GM04504 (cell line): ENCODE measurements at regions not wholly inside any gene's neighbourhood (a gene's known extent, or its start where the extent isn't known, plus 50 kb on each side); places are given as distances from the start of the nearest gene placed in this dataset.

Experiments
- DNase-seq: peaks from one replicate; pipeline ENCODE4 v3.0.0-alpha.2; 2012; ENCODE audit warnings: low read depth

DNA sequence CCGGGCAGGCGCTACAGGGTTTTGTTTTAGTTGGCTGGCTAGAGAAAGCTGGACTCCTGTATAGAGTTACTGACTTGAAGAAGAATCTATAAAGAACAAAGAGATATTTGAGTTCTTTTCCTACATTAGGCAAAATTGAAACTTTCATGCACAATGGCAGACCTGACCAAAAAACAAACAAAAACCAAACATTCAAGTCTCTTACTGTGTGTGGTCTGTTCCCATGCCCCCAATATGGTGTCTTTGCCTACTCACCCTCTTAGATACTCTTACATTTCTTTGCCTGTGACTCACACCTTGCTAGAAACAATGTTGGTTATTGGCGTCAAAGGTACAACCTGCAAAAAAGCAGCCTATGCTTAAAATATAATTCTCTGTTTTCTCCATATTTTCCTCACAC, 109.5 kb upstream of the TMC3 start:
- DNase-seq: no peak

DNA sequence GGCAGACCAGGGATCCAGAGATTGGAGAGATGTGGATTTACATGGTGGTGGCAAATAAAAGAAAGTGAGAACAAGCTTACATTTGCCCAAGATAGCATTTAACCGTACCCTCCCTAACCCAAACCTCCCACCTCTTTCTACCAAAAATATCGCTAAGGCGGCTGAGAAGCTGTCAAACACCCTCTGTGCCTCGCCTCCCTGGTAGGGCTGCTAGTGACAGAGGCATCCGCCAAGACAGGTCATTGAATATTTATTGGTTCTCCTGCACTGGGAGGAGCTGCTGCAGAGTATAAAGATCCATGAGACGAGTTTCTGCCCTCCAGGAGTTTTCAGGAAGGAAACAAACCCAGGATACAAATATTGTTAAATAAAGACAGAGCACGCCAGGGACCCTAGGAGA, 107.3 kb upstream of the TMC3 start:
- no peak for DNase-seq

DNA sequence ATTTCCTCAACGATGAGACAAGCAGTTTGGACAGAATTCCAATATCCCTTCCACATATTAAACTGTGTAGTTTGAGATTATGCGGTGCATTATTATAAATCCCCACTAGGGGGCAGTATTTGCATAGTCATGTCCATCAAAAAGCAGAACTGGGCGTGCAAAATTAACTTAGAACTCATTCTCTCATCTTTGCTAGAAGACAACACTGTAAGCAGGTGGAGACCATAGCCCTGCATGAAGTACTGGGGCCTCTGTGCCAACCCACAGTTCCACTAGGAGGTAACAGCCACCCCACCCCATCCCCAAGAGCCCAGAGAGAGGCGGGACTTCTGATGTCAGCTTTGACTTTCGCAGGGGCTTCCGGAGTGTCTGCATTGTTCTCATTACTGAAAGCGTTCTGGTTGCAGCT, 106.6 kb upstream of the TMC3 start:
- DNase-seq: peak; percentile 26

DNA sequence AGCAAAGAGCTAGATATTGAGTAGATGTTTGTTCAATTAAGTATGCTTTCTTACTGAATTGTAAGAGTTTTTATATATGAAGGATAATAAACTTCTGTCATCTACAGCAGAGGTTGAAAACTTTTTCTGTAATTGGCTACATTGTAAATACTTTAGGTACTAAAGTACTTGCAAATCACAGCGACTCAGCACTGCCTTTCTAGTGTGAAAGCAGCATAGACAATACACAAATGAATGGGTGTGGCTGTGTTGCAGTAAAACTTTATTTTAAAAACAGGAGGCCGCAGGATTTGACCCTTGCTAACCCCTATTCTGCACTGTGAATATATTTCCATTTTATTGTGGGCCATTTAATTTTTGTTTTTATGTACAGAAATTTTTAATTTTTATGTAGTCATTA, 104.3 kb upstream of the TMC3 start:
- no peak for DNase-seq

DNA sequence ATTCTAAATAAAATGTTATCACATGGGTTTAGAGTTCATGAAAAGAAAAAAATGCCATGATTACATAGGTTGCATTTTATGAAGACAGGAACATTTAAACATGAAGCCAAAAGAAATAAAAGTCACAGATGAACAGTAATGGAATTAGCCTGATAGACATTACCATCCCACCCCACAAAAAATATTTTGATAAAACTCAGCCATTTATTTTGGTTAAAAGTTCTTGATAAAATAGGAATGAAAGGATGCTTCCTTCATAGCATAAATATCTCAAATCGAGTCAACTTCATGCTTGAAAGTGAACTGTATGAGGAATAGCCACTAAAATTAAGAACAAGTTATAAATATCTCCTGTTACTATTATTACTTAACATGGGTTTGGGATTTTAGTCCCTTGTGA, 101.9 kb upstream of the TMC3 start:
- DNase-seq: no peak

DNA sequence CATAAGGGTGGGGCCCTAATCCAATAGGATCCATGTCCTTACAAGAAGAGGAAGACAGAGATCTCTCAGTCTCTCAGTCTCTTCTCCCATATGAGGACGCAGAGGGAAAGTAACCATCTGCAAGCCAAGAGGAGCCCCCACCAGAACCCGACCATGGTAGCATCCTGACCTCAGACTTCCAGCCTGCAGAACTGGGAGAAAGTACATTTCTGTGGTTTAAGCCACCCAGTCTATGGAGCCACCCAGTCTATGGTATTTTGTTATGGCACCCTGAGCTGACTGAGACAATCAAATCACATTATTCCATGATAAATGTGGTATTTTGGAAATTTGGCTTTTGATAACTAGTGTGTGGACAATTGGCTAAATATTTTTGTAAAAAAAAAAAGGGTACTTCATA, 101.5 kb upstream of the TMC3 start:
- DNase-seq: no peak

DNA sequence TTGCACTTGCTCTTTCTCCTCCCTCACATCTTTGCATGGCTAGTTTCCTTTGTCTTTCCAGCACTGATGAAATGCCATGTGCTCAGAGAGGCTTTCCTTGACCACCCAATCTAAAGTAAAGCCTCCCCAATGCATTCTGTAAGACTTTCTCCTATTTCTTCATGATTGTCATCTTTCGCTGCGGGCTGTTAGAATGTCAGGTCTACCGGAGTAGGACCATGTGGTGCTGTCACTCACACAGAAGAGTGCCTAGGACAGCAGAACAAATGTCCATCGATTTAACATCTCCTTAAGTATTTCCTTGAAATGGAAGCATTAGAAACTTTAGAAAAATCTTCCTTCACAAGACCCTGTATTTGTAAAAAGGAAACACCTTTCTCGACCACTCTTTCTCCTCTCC, 99.9 kb upstream of the TMC3 start:
- DNase-seq: no peak

DNA sequence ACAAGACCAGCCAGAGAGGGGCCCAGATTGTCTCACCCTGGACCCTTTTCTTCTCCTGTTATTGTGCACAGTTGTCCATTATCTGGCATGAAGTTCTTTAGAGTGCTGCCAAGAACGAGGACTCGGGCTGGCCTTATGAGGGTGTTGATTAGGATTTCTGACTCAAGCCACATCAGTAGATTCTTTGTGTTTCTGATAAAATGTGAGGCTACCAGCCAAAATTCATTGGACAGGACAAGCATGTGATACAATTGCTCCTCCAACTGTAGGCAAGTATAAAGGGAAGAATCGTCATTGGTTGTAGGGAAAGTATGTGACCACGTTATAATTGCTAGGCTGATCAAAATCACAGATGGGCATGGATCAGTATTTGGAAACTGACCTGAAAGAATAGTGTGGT, 99.2 kb upstream of the TMC3 start:
- no peak for DNase-seq

DNA sequence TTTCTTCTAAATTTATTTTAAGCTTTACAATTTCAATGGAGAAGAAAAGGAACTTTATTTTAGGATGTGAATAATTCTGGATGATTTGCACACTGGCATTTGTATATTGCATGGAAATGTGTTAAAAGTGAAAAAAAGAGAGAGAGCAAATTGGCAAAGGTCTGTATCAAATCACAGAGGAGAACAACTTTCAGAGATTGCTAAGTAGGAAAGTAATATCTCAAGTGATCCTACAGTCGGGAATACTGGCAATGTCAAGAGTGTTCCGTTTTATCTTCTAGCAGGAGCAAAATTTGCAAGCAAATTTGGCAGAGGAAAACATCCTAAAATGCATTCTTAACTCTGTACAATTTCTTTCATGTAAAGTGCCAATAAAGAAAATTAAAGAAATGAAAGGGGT, 97.1 kb upstream of the TMC3 start:
- DNase-seq: no peak

DNA sequence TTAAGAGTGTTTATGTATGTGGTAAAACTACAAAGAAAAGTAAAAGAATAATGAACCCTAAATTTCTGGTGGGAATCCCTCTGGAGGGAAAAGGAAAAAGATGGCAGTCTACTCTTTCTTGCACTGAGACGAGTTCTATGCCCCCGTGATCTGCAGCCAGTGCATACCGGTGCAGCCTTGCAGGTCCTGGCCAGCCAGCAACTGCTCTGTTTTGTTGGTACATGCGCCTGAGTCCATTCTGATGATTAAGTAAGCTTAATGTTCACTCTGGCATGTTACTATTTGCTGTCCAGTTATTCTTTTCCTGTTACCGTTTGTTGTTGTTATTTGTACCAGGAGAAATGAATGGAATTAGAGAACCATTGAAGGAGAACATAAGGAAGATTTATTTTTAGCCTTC, 95.1 kb upstream of the TMC3 start:
- DNase-seq: no peak

DNA sequence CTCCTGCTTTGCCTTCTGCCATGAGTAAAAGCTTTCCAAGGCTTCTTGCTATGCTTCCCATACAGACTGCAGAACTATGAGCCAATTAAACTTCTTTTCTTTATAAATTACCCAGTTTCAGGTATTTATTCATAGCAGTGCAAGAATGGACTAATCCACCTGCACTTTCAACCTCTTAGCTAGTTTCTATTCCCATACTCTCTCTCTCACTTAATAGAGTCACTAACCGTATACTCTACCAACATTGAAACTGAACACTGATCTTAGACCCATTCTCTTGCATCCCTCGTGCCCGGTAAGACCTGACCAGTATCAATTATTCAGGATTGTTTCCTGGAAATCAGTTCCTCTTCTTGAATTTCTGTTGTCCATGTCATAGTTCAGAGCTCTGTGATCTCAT, 92.7 kb upstream of the TMC3 start:
- no peak for DNase-seq

DNA sequence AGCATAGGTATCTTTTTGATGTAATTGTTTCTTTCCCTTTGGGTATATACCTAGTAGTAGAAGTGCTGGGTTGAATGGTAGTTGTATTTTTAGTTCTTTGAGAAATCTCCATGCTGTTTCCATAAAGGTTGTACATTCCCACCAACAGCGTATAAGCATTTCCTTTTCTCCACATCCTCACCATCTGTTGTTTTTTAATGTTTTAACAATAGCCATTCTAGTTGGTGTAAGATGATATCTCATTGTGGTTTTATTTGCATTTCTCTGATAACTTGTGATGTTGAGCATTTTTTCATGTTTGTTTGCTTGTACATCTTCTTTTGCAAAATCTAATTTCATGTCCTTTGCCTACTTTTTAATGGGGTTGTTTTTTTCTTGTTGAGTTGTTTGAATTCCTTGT, 80.0 kb upstream of the TMC3 start:
- DNase-seq: no peak

DNA sequence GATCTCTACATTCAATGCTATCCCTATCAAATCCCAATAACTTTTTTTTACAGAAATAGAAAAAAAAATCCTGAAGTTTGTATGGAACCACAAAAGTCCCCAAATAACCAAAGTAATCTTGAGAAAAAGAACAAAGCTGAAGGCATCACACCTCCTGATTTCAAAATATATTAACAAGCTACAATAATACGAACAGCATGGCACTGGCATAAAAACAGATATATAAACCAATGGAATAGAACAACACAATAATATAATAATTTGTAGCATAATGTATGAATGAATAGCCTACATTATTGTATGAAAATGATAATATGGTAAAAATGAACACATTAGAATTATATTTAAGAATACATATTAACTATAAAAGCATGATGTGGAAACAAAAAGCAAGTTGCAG, 76.7 kb upstream of the TMC3 start:
- no peak for DNase-seq

DNA sequence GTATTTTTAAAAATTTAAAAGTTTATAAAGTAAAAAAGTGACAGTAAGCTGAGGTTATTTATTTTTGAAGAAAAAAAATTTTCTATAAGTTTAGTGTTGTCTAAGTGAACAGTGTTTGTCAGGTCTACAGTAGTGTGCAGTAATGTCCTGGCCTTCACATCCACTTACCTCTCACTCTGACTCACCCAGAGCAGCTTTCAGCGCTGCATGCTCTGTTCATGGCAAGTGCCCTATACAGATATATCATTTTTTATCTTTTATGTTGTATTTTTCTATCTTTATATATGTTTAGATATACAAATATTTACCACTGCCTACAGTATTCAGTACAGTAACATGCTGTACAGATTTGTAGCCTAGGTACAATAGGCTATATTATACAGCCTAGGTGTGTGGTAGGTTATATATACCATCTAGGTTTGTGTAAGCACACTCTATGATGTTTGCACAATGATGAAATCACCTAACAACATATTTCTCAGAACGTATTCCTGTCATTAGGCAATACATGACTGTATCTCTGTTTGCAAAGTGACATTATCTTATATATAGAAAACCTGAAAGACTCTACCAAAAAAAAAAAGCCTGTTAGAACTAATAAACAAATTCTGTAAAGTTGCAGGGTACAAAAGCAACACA, 75.9 kb upstream of the TMC3 start:
- no peak for DNase-seq

DNA sequence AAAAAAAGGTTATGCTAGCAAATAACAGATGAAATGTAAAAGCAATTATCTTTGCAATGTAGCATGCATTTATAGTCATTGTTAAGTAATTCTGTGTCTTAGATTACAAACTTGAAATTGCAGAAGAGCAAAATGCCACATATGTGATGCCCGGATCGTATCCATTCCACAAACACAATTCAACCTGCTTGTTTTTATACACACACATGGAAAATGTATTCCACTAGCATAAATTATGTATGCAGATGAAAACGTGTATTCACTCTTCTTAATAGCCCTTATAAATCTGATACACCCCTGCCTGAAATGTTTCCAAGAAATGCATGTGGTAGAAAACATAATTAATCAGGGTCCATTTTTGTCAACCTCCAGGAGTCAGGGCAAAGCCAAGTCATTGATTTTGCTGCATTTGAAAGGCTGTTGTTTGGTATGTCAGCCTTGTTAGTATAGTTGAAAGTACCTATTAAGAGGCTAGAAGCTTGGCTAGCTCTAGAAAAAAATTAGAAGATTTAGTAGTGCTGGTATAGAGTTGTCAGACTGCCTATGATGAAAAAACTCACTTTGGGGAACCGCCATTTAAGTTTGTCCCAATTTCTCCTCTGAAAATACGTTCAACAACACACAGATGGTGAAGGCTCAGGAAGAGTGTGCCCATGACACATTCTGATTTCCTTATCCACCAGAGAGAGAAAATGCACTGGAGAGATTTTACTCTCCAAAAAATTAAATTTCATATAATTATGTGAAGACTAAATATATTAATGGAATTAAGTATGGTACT, 69.2 kb upstream of the TMC3 start:
- no peak for DNase-seq

DNA sequence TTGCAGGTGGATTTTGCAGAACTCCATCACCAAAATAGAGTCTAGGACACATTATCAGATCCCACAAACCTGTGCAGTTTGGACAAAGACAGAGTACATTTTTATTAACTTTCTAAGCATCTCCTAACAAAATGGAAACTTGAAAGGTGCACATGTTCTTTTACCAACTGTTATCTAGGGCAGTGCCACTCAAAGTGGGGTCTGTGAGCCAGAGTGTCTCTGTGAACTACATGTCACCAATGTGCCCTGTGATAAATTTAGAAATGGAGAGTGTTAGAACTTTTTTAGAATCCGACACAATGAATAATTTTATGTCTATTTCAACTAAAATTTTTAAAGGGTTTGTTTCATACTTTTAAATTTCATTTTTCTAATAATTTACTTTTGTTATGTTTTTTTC, 68.4 kb upstream of the TMC3 start:
- DNase-seq: no peak

DNA sequence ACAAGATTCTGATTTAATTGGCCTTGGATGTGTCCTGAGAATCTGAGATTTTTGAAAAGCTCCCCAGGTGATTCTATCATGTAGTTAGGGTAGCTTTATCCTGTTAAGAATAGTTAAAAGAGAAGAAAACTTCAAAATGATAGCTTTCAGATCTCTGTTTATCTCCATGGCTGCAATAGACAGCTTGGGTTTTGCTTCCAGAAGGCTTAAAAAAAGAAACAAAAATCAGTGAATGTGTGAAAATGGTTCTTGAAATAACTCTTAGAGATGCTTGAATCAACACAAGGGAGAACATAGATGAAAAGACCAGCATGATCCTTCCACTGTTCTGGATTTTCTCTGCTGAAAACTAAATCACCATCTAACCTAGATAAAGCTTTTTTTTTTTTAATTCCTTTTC, 60.8 kb upstream of the TMC3 start:
- no peak for DNase-seq

DNA sequence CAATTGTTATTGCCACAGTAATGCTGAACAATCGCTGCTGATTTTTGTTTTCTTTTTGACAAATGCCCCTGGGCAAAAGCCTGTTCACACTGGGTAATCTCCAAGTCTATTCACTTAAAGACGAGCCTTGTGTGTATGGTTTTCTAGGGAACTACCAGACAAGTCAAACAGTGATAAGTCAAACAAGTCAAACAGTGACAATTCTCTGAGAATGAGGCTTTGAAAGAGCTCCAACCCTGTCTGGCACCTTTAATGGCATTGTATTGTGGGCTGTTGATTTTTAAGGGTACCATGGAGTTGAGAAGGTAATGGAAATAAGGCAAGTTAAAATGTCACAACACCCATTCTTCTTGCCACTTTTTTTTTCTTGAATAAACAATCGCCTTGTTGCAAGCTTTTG, 59.4 kb upstream of the TMC3 start:
- DNase-seq: no peak

DNA sequence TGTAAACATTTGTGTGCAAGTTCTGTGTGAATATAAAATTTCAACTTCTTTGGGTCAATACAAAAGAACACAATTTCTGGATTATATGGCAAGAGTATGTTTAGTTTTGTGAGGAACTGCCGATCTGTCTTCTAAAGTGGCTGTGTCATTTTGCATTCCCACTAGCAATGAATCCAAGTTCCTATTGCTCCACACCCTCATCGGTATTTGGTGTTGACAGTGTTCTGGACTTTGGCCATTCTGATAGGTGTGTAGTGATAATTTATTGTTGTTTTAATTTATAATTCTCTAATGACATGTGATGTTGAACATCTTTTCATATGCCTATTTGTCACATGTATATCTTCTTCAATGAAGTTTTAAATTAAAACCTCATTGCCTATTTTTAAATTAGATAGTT, 58.2 kb upstream of the TMC3 start:
- no peak for DNase-seq

DNA sequence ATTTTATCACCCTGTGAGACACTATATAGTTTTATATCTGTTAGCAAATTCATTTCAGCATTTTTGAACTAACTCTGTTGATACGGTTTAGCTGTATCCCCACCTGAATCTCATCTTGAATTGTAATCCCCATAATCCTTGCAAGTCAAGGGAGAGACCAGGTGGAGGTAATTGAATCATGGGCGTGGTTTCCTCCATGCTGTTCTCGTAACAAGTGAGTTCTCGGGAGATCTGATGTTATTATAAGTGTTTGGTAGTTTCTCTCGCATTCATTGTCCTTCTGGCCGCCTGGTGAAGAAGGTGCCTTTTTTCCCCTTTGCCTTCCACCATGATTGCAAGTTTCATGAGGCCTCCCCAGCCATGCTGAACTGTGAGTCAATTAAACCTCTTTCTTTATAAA, 53.2 kb upstream of the TMC3 start:
- no peak for DNase-seq

DNA sequence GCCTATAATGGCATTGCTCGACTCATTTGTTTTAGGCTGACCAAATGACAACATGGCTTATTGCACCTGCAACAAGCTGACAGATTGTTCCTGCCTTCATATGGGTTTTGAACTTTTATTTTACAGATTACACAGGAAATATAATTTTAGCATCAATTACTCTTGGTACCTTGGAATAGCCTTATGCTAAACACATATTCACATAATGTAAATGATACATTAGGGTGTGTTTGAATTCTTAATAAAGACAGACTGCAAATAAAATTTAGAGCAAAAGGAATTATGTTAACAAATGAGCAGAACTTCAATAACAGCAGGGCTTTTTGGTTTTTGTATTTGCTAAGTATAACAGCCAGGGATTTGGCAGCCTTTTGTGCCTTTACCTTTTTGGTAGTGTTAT, 51.9 kb upstream of the TMC3 start:
- no peak for DNase-seq
